Loucy (cell line): ENCODE measurements at regions not wholly inside any gene's neighbourhood (a gene's known extent, or its start where the extent isn't known, plus 50 kb on each side); places are given as distances from the start of the nearest gene placed in this dataset.

Experiments
- H2AFZ ChIP-seq: fragments of 200-600 bp; sonication (generic); 2 replicates; pipeline ENCODE4 v1.6.0; 2016; ENCODE audit warnings: antibody characterized with exemption, mild to moderate bottlenecking, low read length, moderate library complexity
- H3F3A ChIP-seq: fragments of 200-600 bp; 2 replicates; pipeline ENCODE4 v1.6.0; 2016; ENCODE audit warnings: antibody characterized with exemption, low read depth, mild to moderate bottlenecking
- H3K27me3 ChIP-seq: fragments of 200-600 bp; sonication (generic); 2 replicates; pipeline ENCODE4 v1.6.1; 2014; ENCODE audit warnings: low read length, mild to moderate bottlenecking; ENCODE audit not compliant: insufficient read depth, poor library complexity, severe bottlenecking
- H3K36me3 ChIP-seq: fragments of 200-600 bp; sonication (generic); 2 replicates; pipeline ENCODE4 v1.6.1; 2016; ENCODE audit warnings: low read length; ENCODE audit not compliant: insufficient read depth
- H3K4me1 ChIP-seq: fragments of 200-600 bp; sonication (generic); 2 replicates; pipeline ENCODE4 v1.5.1; 2014; ENCODE audit warnings: low read length, mild to moderate bottlenecking; ENCODE audit not compliant: insufficient read depth, poor library complexity, severe bottlenecking
- H3K4me2 ChIP-seq: fragments of 200-600 bp; sonication (generic); 2 replicates; pipeline ENCODE4 v1.6.0; 2014; ENCODE audit warnings: antibody characterized with exemption, low read length, low read depth, mild to moderate bottlenecking; ENCODE audit not compliant: poor library complexity, severe bottlenecking
- H3K4me3 ChIP-seq: fragments of 200-600 bp; sonication (generic); 2 replicates; pipeline ENCODE4 v1.5.1; 2014; ENCODE audit warnings: low read length, mild to moderate bottlenecking, mixed read lengths; ENCODE audit not compliant: poor library complexity, severe bottlenecking
- H3K79me2 ChIP-seq: fragments of 200-600 bp; sonication (generic); 2 replicates; pipeline ENCODE4 v1.6.1; 2014; ENCODE audit warnings: low read length; ENCODE audit not compliant: insufficient read depth
- H3K9ac ChIP-seq: fragments of 200-600 bp; sonication (generic); 2 replicates; pipeline ENCODE4 v1.6.0; 2014; ENCODE audit warnings: mild to moderate bottlenecking, low read depth, low read length, moderate library complexity; ENCODE audit not compliant: poor library complexity, severe bottlenecking
- H3K9me2 ChIP-seq: fragments of 200-600 bp; sonication (generic); replicated peaks from 2 replicates; pipeline ENCODE4 v1.6.1; 2016; ENCODE audit warnings: low read depth, low read length, mixed read lengths
- H3K9me3 ChIP-seq: fragments of 200-600 bp; sonication (generic); 2 replicates; pipeline ENCODE4 v1.6.1; 2014; ENCODE audit warnings: mild to moderate bottlenecking, antibody characterized with exemption, low read length, low read depth; ENCODE audit not compliant: insufficient read depth
- H4K20me1 ChIP-seq: fragments of 200-600 bp; sonication (generic); 2 replicates; pipeline ENCODE4 v1.6.0; 2014; ENCODE audit warnings: antibody characterized with exemption, low read length, mild to moderate bottlenecking; ENCODE audit not compliant: insufficient read depth, poor library complexity, severe bottlenecking
- CTCF ChIP-seq: fragments of 200-600 bp; sonication (generic); conservative IDR thresholded peaks from 2 replicates; pipeline ENCODE4 v1.5.1; 2014; ENCODE audit warnings: mild to moderate bottlenecking, antibody characterized with exemption, low read length
- EZH2phosphoT487 ChIP-seq: fragments of 200-600 bp; IDR thresholded peaks from 2 replicates; pipeline ENCODE4 v1.6.1; 2018; ENCODE audit warnings: antibody characterized with exemption, mild to moderate bottlenecking, moderate library complexity, borderline replicate concordance

- H3K4me1 ChIP-seq = no peaks in the 10 kb centered on the region
- H3K27me3 ChIP-seq = no peaks in the 10 kb centered on the region
- H3K4me2 ChIP-seq = no peak overlapping the region
- TF ChIP-seq EZH2phosphoT487 (no peak), CTCF (no peak)
- H3K79me2 ChIP-seq = no peaks in the 10 kb centered on the region
- no peaks in the 10 kb centered on the region for H3F3A ChIP-seq
- no peak overlapping the region for H2AFZ ChIP-seq
- H4K20me1 ChIP-seq = no peaks in the 10 kb centered on the region
- H3K9me2 ChIP-seq = no peaks in the 10 kb centered on the region
- H3K9ac ChIP-seq = no peak overlapping the region
- H3K36me3 ChIP-seq = no peaks in the 10 kb centered on the region
- no peak overlapping the region for H3K4me3 ChIP-seq
- H3K9me3 ChIP-seq = no peaks in the 10 kb centered on the region
Observed at GRCh38 chr12:127121494-127122084, 1145.4 kb upstream of the TMEM132C start.

GRCh38 chr12:127125607-127126259 lies 1141.2 kb upstream of the TMEM132C start:
- H3K9me3 ChIP-seq = no peaks in the 10 kb centered on the region
- H3K79me2 ChIP-seq = no peaks in the 10 kb centered on the region
- H3F3A ChIP-seq = no peaks in the 10 kb centered on the region
- H3K9me2 ChIP-seq = no peaks in the 10 kb centered on the region
- no peaks in the 10 kb centered on the region for H3K36me3 ChIP-seq
- H2AFZ ChIP-seq = no peak overlapping the region
- no peaks in the 10 kb centered on the region for H4K20me1 ChIP-seq
- H3K4me1 ChIP-seq = no peaks in the 10 kb centered on the region
- H3K4me2 ChIP-seq = no peak overlapping the region
- no peak overlapping the region for H3K4me3 ChIP-seq
- H3K9ac ChIP-seq = no peak overlapping the region
- TF ChIP-seq EZH2phosphoT487 (no peak), CTCF (no peak)
- H3K27me3 ChIP-seq = no peaks in the 10 kb centered on the region

- Histone ChIP-seq H3K4me2 (no peak overlapping the region), H3K9ac (no peak overlapping the region)
Observed at GRCh38 chr12:127126260-127126628, 1140.7 kb upstream of the TMEM132C start.

More at GRCh38 chr12:127126260-127126628, 1140.7 kb upstream of the TMEM132C start:
- no peaks in the 10 kb centered on the region for H4K20me1 ChIP-seq
- no peaks in the 10 kb centered on the region for H3K4me1 ChIP-seq
- H3K36me3 ChIP-seq = no peaks in the 10 kb centered on the region
- H3K27me3 ChIP-seq = no peaks in the 10 kb centered on the region
- H3K9me3 ChIP-seq = no peaks in the 10 kb centered on the region
- no peak overlapping the region for H3K4me3 ChIP-seq
- no peak for TF ChIP-seq EZH2phosphoT487
- no peak for TF ChIP-seq CTCF
- no peaks in the 10 kb centered on the region for H3K79me2 ChIP-seq
- no peaks in the 10 kb centered on the region for H3F3A ChIP-seq
- no peaks in the 10 kb centered on the region for H3K9me2 ChIP-seq
- H2AFZ ChIP-seq = no peak overlapping the region
